Naive thymus-derived CD4-positive, alpha-beta T cell (primary cell): ENCODE measurements at regions not wholly inside any gene's neighbourhood (a gene's known extent, or its start where the extent isn't known, plus 50 kb on each side); places are given as distances from the start of the nearest gene placed in this dataset.

Experiments
- ATAC-seq: fragments of 150-1000 bp; cut with Tn5 transposase; 2 replicates; pipeline ENCODE4 v1.10.0; 2021; ENCODE audit warnings: mild to moderate bottlenecking, moderate library complexity
- CTCF ChIA-PET: fragments of 350-600 bp; sonication (Branson Sonifier 250); formaldehyde crosslinking; loops from one replicate; lab custom pipeline; 2021; ENCODE audit warnings: antibody characterized with exemption; lab: Charles Lee
- POLR2A ChIA-PET: fragments of 350-600 bp; sonication (Branson Sonifier 250); formaldehyde crosslinking; loops from one replicate; lab custom pipeline; 2021; ENCODE audit warnings: antibody characterized with exemption, inconsistent platforms; lab: Charles Lee
- DNase-seq, 9 donors: peaks; one replicate each; pipeline versions ENCODE4 v3.0.0 to v3.0.0-alpha.2; 2020 to 2022; ENCODE audit warnings: mixed read lengths in 1 of 9
- H3K27ac ChIP-seq: one replicate; pipeline ENCODE4 v1.7.0; 2013; ENCODE audit warnings: mild to moderate bottlenecking, low read depth, low read length, moderate library complexity
- H3K27me3 ChIP-seq, 2 donors: one replicate each; pipeline ENCODE4 v1.7.0; 2013; ENCODE audit warnings: low read length in 2 of 2, mild to moderate bottlenecking in 2 of 2, moderate library complexity in 2 of 2; ENCODE audit not compliant: control insufficient read depth in 2 of 2, insufficient read depth in 2 of 2
- H3K36me3 ChIP-seq, 3 experiments: 1 replicate in 2 of 3; 2 replicates in 1 of 3; pipeline ENCODE4 v1.7.0; 2013; ENCODE audit warnings: low read length in 3 of 3, mild to moderate bottlenecking in 3 of 3, moderate library complexity in 1 of 3; ENCODE audit not compliant: insufficient read depth in 3 of 3, control insufficient read depth in 2 of 3
- H3K4me1 ChIP-seq, 2 donors: one replicate each; pipeline ENCODE4 v1.7.0; 2013; ENCODE audit warnings: low read length in 2 of 2, mild to moderate bottlenecking in 2 of 2, moderate library complexity in 1 of 2; ENCODE audit not compliant: control insufficient read depth in 2 of 2, insufficient read depth in 2 of 2
- H3K4me3 ChIP-seq: 2 replicates; pipeline ENCODE4 v1.7.0; 2013; ENCODE audit warnings: mild to moderate bottlenecking, low read length
- H3K9me3 ChIP-seq, 3 experiments: 1 replicate in 2 of 3; 2 replicates in 1 of 3; pipeline ENCODE4 v1.7.0; 2013; ENCODE audit warnings: low read length in 3 of 3; ENCODE audit not compliant: control insufficient read depth in 2 of 3
- H3K27ac Mint-ChIP-seq, 9 donors: one replicate each; pipeline ENCODE4 v1.8.0; 2020 to 2022; ENCODE audit warnings: mixed read lengths in 9 of 9, mild to moderate bottlenecking in 8 of 9, moderate library complexity in 5 of 9, inconsistent platforms in 2 of 9
- H3K27me3 Mint-ChIP-seq, 5 donors: one replicate each; pipeline ENCODE4 v1.8.0; 2021 to 2022; ENCODE audit warnings: mixed read lengths in 5 of 5, mild to moderate bottlenecking in 1 of 5
- H3K36me3 Mint-ChIP-seq, 5 donors: one replicate each; pipeline ENCODE4 v1.8.0; 2020 to 2022; ENCODE audit warnings: mixed read lengths in 5 of 5, mild to moderate bottlenecking in 3 of 5, inconsistent platforms in 1 of 5
- H3K4me1 Mint-ChIP-seq, 7 donors: one replicate each; pipeline ENCODE4 v1.8.0; 2020 to 2022; ENCODE audit warnings: mixed read lengths in 7 of 7, mild to moderate bottlenecking in 3 of 7, inconsistent platforms in 1 of 7
- H3K4me3 Mint-ChIP-seq, 10 donors: one replicate each; pipeline ENCODE4 v1.8.0; 2020 to 2022; ENCODE audit warnings: mild to moderate bottlenecking in 10 of 10, mixed read lengths in 10 of 10, moderate library complexity in 6 of 10, inconsistent platforms in 2 of 10
- H3K9me3 Mint-ChIP-seq, 11 donors: one replicate each; pipeline ENCODE4 v1.8.0; 2020 to 2022; ENCODE audit warnings: mixed read lengths in 11 of 11, mild to moderate bottlenecking in 4 of 11, inconsistent platforms in 1 of 11, moderate library complexity in 1 of 11
- intact Hi-C, 2 donors: fragments of 100-400 bp; cut with micrococcal nuclease; formaldehyde crosslinking; loops; one replicate each; pipeline ENCODE4 v1.15.1; 2023

DNA sequence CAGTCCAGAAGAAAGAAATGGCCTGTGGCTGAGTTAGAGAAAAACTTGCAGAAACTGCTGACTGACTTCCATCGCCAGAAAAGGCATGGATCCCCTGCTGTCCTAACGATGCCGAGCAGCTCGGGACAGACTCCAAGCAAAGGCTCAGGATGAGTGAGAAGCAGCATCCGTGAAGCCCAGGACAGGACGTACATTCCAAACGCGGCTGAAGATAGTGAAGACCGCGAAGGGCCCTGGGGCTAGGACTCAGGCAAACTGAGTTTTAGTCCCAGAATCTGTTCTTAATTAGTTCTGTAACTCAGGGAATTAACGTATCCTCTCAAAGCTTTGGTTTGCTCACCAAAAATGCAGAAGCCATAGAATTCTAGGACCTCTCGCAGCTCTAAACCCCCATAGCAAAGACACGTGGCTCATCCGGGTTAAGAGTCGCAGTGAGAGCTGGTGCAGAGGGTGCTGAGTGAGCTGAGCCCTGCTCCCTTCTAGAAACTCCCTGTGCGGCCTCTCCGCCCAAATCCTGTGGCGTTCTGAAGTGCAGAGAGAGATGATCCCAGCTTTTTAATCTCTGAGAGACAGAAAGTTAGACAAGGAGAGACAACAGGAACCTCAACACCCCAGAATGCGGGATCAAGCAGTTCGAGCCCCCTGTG, 132.9 kb upstream of the THBS2 start:
- ChIA-PET POLR2A (no interaction called here), CTCF (no interaction called here)
- Mint-ChIP-seq H3K4me1 (no peaks in the 10 kb centered on the region), H3K4me3 (no peak overlapping the region), H3K36me3 (peaks cover 0 to 5% (median 0%) of the 10 kb centered on the region in 5 donors), H3K9me3 (peaks cover 0 to 33% (median 11%) of the 10 kb centered on the region in 11 donors), H3K27me3 (peaks cover 0 to 34% (median 19%) of the 10 kb centered on the region in 5 donors), H3K27ac (no peak overlapping the region)
- H3K36me3 ChIP-seq, result no peaks in the 10 kb centered on the region
- no peak overlapping the region for H3K27ac ChIP-seq
- H3K9me3 ChIP-seq, result peaks cover 0 to 5% (median 0%) of the 10 kb centered on the region in 3 experiments
- DNase-seq (no peak), ATAC-seq (no peak)
- intact Hi-C loops, result no loop called here
- H3K4me3 ChIP-seq, result no peak overlapping the region
- no peaks in the 10 kb centered on the region for H3K27me3 ChIP-seq
- no peaks in the 10 kb centered on the region for H3K4me1 ChIP-seq

GRCh38 chr6:169385237-169385880, 131.7 kb upstream of the THBS2 start:
- Mint-ChIP-seq H3K4me1 (no peaks in the 10 kb centered on the region), H3K36me3 (peaks cover 0 to 5% (median 0%) of the 10 kb centered on the region in 5 donors), H3K27me3 (peaks cover 0 to 34% (median 19%) of the 10 kb centered on the region in 5 donors), H3K27ac (no peak overlapping the region), H3K9me3 (peaks cover 0 to 21% (median 10%) of the 10 kb centered on the region in 11 donors), H3K4me3 (no peak overlapping the region)
- H3K36me3 ChIP-seq, result no peaks in the 10 kb centered on the region
- no peak overlapping the region for H3K27ac ChIP-seq
- no peak for ATAC-seq
- ChIA-PET POLR2A (no interaction called here), CTCF (no interaction called here)
- no peaks in the 10 kb centered on the region for H3K27me3 ChIP-seq
- DNase-seq, result no peak
- H3K9me3 ChIP-seq, result peaks cover 0 to 5% (median 0%) of the 10 kb centered on the region in 3 experiments
- intact Hi-C loops, result no loop called here
- no peaks in the 10 kb centered on the region for H3K4me1 ChIP-seq
- no peak overlapping the region for H3K4me3 ChIP-seq

- no peak for ATAC-seq
- no peak overlapping the region for H3K4me3 ChIP-seq
- no peaks in the 10 kb centered on the region for H3K27me3 ChIP-seq
- Mint-ChIP-seq H3K4me1 (no peaks in the 10 kb centered on the region), H3K36me3 (peaks cover 0 to 3% (median 0%) of the 10 kb centered on the region in 5 donors), H3K9me3 (peaks cover 0 to 18% (median 5%) of the 10 kb centered on the region in 11 donors), H3K27me3 (peaks cover 0 to 30% (median 14%) of the 10 kb centered on the region in 5 donors), H3K4me3 (no peak overlapping the region), H3K27ac (no peak overlapping the region)
- intact Hi-C loops, result no loop called here
- no peaks in the 10 kb centered on the region for H3K4me1 ChIP-seq
- ChIA-PET POLR2A (no interaction called here), CTCF (no interaction called here)
- no peaks in the 10 kb centered on the region for H3K36me3 ChIP-seq
- no peak overlapping the region for H3K27ac ChIP-seq
- DNase-seq, result no peak
- no peaks in the 10 kb centered on the region for H3K9me3 ChIP-seq
Observed at GRCh38 chr6:169384291-169384690, 130.6 kb upstream of the THBS2 start.

- POLR2A ChIA-PET, result no interaction called here
- peaks cover 0 to 20% (median 6%) of the 10 kb centered on the region in 11 donors for H3K9me3 Mint-ChIP-seq
- no peak overlapping the region for H3K27ac ChIP-seq
- peaks cover 0 to 40% (median 24%) of the 10 kb centered on the region in 5 donors for H3K27me3 Mint-ChIP-seq
- intact Hi-C loops, result no loop called here
- H3K9me3 ChIP-seq, result no peaks in the 10 kb centered on the region
- H3K27me3 ChIP-seq, result no peaks in the 10 kb centered on the region
- H3K36me3 ChIP-seq, result no peaks in the 10 kb centered on the region
- H3K4me1 ChIP-seq, result no peaks in the 10 kb centered on the region
- no peak overlapping the region for H3K27ac Mint-ChIP-seq
- CTCF ChIA-PET, result no interaction called here
- H3K4me1 Mint-ChIP-seq, result no peaks in the 10 kb centered on the region
- H3K4me3 Mint-ChIP-seq, result no peak overlapping the region
- no peak overlapping the region for H3K4me3 ChIP-seq
- H3K36me3 Mint-ChIP-seq, result peaks cover 0 to 9% (median 0%) of the 10 kb centered on the region in 5 donors
- ATAC-seq (no peak), DNase-seq (no peak)
Observed at GRCh38 chr6:169383265-169383664, 129.6 kb upstream of the THBS2 start.

DNA sequence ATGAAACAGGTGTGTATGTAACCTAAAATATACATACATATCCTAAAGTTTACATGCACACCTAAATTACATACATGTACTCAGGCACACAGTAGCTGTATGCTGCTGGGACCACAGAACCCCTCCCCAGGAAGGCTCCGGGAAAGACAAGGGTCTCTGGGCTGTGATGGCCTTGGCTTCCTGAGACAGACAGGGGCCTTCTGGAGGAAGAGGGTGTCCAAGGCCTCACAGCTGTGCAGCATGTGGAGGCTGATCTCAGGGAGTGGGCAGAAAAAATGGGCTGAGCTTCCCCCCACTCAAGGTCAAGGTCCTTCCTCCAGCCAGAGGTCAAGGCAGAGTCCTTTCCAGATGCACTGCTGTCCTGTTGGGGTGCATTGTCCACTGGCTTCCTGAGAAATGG, 129.1 kb upstream of the THBS2 start:
- no peaks in the 10 kb centered on the region for H3K4me1 Mint-ChIP-seq
- Histone ChIP-seq H3K4me1 (no peaks in the 10 kb centered on the region), H3K36me3 (no peaks in the 10 kb centered on the region), H3K9me3 (no peaks in the 10 kb centered on the region), H3K4me3 (no peak overlapping the region), H3K27ac (no peak overlapping the region), H3K27me3 (no peaks in the 10 kb centered on the region)
- ATAC-seq, result no peak
- ChIA-PET CTCF (no interaction called here), POLR2A (no interaction called here)
- peaks cover 0 to 9% (median 0%) of the 10 kb centered on the region in 5 donors for H3K36me3 Mint-ChIP-seq
- H3K4me3 Mint-ChIP-seq, result no peak overlapping the region
- H3K27me3 Mint-ChIP-seq, result peaks cover 0 to 41% (median 22%) of the 10 kb centered on the region in 5 donors
- intact Hi-C loops, result no loop called here
- peaks cover 0 to 20% (median 8%) of the 10 kb centered on the region in 11 donors for H3K9me3 Mint-ChIP-seq
- no peak for DNase-seq
- no peak overlapping the region for H3K27ac Mint-ChIP-seq

DNA sequence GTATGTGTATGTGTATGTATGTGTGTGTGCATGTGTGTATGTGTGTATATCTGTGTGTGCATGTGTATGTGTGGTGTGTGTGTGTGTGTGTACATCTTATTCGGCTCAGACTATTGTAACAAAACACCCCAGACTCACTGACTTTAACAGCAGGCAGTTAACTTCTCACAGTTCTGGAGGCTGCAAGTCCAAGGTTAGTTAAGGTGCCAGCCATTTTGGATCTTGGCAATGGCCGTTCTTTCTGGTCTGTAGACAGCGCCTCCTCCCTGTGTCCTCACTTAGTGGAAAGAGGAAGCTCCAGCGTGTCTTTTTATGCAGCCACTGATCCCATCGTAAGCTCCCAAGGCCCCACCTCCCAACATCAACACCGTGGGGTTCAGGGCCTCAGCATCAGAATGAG, 128.3 kb upstream of the THBS2 start:
- Histone ChIP-seq H3K27ac (no peak overlapping the region), H3K36me3 (no peaks in the 10 kb centered on the region), H3K4me3 (no peak overlapping the region), H3K27me3 (no peaks in the 10 kb centered on the region), H3K4me1 (no peaks in the 10 kb centered on the region), H3K9me3 (no peaks in the 10 kb centered on the region)
- Mint-ChIP-seq H3K27me3 (peaks cover 0 to 38% (median 22%) of the 10 kb centered on the region in 5 donors), H3K4me1 (no peaks in the 10 kb centered on the region), H3K27ac (no peak overlapping the region), H3K36me3 (peaks cover 0 to 9% (median 0%) of the 10 kb centered on the region in 5 donors), H3K4me3 (no peak overlapping the region), H3K9me3 (peaks cover 0 to 23% (median 9%) of the 10 kb centered on the region in 11 donors)
- ChIA-PET POLR2A (no interaction called here), CTCF (no interaction called here)
- ATAC-seq (no peak), DNase-seq (no peak)
- intact Hi-C loops, result no loop called here
